ENCODE measurements at regions not wholly inside any gene's neighbourhood (a gene's known extent, or its start where the extent isn't known, plus 50 kb on each side); places are given as distances from the start of the nearest gene placed in this dataset.
"Not testable (repeated sequence)": the region's sequence is repeated elsewhere in the genome, so short reads cannot be mapped to it uniquely, and the experiment has no call there.

DNA sequence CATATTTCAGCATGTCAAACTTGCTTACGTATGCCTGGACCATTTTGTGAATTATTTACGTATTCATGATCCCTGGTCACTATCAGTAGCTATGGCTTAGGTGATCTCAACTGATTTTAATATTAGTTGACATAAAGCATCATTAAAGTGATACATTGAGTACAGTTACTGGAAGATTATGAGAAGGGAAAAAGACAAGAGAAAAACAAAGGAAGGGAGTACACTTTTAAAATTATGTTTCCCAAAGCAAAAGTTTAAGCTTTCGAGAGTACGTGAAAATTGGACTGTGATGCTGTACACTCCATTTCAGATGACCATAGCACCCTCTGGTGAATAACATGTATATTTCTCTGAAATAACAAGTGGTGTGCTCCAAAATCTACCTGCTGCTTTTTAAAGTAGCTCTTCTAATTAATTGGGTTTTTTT, 215.0 kb upstream of the HSF2 start:
- no peaks in the 10 kb centered on the region for H3K9me3 Mint-ChIP-seq
- H3K4me1 Mint-ChIP-seq, result peaks cover 8% of the 10 kb centered on the region
- H3K4me3 Mint-ChIP-seq, result peak overlapping the region in 2 of 3 experiments; percentile 30 to 64
- no peaks in the 10 kb centered on the region for H3K36me3 Mint-ChIP-seq (ENCODE audit: low read depth)
- H3K27ac Mint-ChIP-seq, result peak overlapping the region in 2 of 3 experiments; percentile 26 to 58
- no peaks in the 10 kb centered on the region for H3K27me3 Mint-ChIP-seq (ENCODE audit: low read depth)
- TF ChIP-seq, protein P1, sequence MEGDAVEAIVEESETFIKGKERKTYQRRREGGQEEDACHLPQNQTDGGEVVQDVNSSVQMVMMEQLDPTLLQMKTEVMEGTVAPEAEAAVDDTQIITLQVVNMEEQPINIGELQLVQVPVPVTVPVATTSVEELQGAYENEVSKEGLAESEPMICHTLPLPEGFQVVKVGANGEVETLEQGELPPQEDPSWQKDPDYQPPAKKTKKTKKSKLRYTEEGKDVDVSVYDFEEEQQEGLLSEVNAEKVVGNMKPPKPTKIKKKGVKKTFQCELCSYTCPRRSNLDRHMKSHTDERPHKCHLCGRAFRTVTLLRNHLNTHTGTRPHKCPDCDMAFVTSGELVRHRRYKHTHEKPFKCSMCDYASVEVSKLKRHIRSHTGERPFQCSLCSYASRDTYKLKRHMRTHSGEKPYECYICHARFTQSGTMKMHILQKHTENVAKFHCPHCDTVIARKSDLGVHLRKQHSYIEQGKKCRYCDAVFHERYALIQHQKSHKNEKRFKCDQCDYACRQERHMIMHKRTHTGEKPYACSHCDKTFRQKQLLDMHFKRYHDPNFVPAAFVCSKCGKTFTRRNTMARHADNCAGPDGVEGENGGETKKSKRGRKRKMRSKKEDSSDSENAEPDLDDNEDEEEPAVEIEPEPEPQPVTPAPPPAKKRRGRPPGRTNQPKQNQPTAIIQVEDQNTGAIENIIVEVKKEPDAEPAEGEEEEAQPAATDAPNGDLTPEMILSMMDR (IDR thresholded peaks at IDR 0.05; ENCODE audit: unreplicated experiment in 3 of 3), result peak; percentile 46 to 62 (median 55)

DNA sequence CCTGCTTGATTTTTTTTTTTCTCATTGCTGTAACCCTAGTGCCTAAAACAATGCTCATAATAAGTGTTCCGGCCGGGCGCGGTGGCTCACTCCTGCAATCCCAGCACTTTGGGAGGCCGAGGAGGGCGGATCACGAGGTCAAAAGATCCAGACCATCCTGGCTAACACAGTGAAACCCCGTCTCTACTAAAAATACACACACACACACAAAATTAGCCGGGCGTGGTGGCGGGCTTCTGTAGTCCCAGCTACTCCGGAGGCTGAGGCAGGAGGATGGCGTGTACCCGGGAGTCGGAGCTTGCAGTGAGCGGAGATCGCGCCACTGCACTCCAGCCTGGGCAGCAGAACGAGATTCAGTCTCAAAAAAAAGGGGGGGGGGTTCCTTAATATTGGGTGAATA, 214.0 kb upstream of the HSF2 start:
- not testable (repeated sequence) for H3K4me3 Mint-ChIP-seq; H3K9me3 Mint-ChIP-seq; H3K36me3 Mint-ChIP-seq (ENCODE audit: low read depth); H3K27ac Mint-ChIP-seq; H3K4me1 Mint-ChIP-seq; H3K27me3 Mint-ChIP-seq (ENCODE audit: low read depth)

DNA sequence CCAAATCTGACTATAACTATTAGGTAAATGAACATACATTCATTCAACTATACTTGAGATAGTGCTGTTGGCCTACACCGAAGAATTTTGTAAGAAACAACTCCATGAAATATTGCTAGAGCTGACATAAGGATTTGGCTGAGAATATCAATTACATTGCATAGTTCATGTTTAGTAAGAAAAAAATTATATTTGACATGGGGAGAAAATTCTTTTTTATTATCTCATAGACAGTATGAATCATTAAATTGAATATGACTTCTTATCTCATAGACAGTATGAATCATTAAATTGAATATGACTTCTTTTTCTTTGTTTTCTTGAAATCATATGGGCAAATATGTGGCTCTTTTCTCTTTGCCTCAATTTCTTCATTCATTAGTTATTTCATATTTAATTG, 212.3 kb upstream of the HSF2 start:
- TF ChIP-seq, protein P1 (IDR thresholded peaks at IDR 0.05; ENCODE audit: unreplicated experiment in 3 of 3), result no peak
- Mint-ChIP-seq H3K4me1 (peaks cover 5% of the 10 kb centered on the region), H3K9me3 (no peaks in the 10 kb centered on the region), H3K4me3 (no peak overlapping the region), H3K36me3 (ENCODE audit: low read depth) (no peaks in the 10 kb centered on the region), H3K27ac (no peak overlapping the region), H3K27me3 (ENCODE audit: low read depth) (no peaks in the 10 kb centered on the region)

DNA sequence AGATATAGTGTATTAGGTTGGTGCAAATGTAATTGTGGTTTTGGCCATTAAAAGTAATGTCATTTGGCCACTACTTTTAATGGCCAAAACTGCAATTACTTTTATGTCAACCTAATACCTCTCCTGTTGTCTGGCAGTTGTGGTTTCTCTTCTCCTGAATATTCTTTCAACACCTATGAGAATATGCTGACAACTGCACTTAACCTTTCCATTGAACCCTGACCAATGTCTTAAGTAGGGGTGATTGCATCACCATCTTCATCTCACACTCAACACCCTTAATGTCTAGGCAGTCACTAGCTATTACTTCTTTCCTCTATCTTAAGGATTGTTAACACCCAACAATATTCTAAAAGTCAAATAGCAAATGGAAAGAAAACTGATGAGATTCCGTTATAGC, 200.5 kb upstream of the HSF2 start:
- TF ChIP-seq, protein P1 (IDR thresholded peaks at IDR 0.05; ENCODE audit: unreplicated experiment in 3 of 3), result no peak
- Mint-ChIP-seq H3K27ac (no peak overlapping the region), H3K4me3 (no peak overlapping the region), H3K36me3 (ENCODE audit: low read depth) (no peaks in the 10 kb centered on the region), H3K27me3 (ENCODE audit: low read depth) (no peaks in the 10 kb centered on the region), H3K9me3 (no peaks in the 10 kb centered on the region), H3K4me1 (no peaks in the 10 kb centered on the region)

DNA sequence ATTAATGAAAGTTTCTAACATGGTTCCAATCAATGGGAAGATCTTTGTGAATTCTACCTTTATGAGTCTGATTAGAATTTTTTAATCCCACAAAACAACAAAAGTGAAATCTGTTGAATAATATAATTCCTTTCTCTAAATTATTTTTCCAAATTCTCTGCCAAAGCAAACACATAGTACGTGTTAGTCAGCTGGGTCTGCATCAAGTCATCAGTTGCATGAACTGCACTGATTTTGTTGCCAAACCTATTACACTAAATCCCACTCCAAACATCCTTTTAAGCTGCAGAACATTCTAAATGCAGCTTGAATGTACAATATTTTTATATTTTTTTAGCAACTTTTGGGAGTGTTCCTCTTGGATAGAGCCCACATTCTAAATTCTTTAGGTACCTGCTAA, 199.0 kb upstream of the HSF2 start:
- H3K27ac Mint-ChIP-seq, result no peak overlapping the region
- H3K36me3 Mint-ChIP-seq (ENCODE audit: low read depth), result no peaks in the 10 kb centered on the region
- H3K27me3 Mint-ChIP-seq (ENCODE audit: low read depth), result no peaks in the 10 kb centered on the region
- H3K4me1 Mint-ChIP-seq, result no peaks in the 10 kb centered on the region
- H3K4me3 Mint-ChIP-seq, result no peak overlapping the region
- TF ChIP-seq, protein P1 (IDR thresholded peaks at IDR 0.05; ENCODE audit: unreplicated experiment in 3 of 3), result no peak
- H3K9me3 Mint-ChIP-seq, result peaks cover 7% of the 10 kb centered on the region

DNA sequence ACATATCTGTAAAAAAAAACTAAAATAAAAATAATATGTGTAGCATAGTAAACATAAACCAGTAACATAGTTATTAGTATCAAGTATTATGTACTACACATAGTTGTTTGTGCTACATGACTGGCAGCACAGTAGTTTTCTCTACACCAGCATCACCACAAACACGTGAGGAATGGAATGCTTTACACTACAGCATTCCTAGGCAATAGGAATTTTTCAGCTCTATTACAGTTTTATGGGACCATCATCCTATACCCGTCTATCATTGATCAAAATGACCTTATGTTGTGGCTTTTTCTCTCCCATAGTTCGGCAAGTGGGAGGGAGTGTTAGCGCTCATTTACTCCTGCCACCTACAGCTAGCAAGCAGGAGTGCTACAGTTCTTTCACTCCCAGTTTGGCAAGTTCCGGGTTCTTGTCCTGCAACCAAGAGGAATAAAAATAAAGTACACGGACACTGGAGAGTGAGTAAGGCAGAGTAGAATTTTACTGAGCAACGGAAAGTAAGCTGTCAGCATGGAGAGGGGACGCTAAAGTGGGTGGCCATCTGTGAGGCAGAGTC, 196.8 kb upstream of the HSF2 start:
- Mint-ChIP-seq H3K4me1 (no peaks in the 10 kb centered on the region), H3K27me3 (ENCODE audit: low read depth) (no peaks in the 10 kb centered on the region), H3K36me3 (ENCODE audit: low read depth) (no peaks in the 10 kb centered on the region)

More for the DNA sequence above, 196.8 kb upstream of the HSF2 start:
- Mint-ChIP-seq H3K4me3 (no peak overlapping the region), H3K27ac (no peak overlapping the region), H3K9me3 (peaks cover 7% of the 10 kb centered on the region)
- TF ChIP-seq, protein P1 (IDR thresholded peaks at IDR 0.05; ENCODE audit: unreplicated experiment in 3 of 3), result no peak

All from nephron (organoid).